ENCODE measurements at regions not wholly inside any gene's neighbourhood (a gene's known extent, or its start where the extent isn't known, plus 50 kb on each side); places are given as distances from the start of the nearest gene placed in this dataset.
"Not testable (repeated sequence)": the region's sequence is repeated elsewhere in the genome, so short reads cannot be mapped to it uniquely, and the experiment has no call there.

DNA sequence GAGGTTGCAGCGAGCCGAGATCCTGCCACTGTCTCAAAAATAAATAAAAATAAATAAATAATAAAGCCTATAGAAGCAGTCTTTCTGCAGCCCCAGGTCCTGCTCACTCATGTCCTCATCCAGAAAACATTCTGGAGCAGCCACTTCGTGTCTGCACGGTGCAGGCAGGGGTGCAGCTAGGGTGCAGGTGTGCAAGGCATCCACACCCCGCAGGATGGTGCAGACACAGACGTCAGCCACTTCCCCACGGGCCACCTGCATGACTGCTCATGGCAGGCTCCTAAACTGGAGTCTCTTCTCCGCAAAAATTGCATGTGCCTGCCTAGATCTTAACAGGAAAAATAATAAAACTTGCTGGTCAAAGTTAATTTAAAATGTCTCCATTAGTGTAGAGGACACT is 80.2 kb upstream of the SNTG2 start:
- TF ChIP-seq, protein P1, sequence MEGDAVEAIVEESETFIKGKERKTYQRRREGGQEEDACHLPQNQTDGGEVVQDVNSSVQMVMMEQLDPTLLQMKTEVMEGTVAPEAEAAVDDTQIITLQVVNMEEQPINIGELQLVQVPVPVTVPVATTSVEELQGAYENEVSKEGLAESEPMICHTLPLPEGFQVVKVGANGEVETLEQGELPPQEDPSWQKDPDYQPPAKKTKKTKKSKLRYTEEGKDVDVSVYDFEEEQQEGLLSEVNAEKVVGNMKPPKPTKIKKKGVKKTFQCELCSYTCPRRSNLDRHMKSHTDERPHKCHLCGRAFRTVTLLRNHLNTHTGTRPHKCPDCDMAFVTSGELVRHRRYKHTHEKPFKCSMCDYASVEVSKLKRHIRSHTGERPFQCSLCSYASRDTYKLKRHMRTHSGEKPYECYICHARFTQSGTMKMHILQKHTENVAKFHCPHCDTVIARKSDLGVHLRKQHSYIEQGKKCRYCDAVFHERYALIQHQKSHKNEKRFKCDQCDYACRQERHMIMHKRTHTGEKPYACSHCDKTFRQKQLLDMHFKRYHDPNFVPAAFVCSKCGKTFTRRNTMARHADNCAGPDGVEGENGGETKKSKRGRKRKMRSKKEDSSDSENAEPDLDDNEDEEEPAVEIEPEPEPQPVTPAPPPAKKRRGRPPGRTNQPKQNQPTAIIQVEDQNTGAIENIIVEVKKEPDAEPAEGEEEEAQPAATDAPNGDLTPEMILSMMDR (IDR thresholded peaks at IDR 0.05; ENCODE audit: low read depth, low read length, missing control alignments), result no peak
- H3K4me3 ChIP-seq (replicated peaks; ENCODE audit: low read depth, low read length), result no peak overlapping the region
- DNase-seq (ENCODE audit: extremely low read depth, low read depth), result no peak

DNA sequence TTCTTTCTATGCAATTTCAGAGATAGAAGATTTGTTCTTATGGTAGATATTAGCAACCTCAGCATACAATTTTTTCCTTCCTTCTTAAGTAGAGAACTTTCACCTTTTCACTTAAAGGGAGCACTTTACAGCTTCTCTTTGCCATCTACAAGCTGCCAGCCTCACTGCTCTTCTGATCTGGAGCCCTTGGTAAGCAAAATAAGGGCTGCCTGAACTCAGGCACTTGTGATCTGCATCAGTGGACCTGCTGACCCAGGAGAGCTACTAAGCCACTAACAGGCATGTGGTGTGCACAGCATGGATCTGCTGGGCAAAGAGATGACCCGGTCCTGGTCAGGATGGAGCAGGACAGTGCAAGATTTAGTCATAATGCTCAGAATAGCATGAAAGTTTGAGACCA is 80.8 kb upstream of the SNTG2 start:
- DNase-seq (ENCODE audit: extremely low read depth, low read depth), result no peak
- TF ChIP-seq, protein P1 (IDR thresholded peaks at IDR 0.05; ENCODE audit: low read depth, low read length, missing control alignments), result no peak
- H3K4me3 ChIP-seq (replicated peaks; ENCODE audit: low read depth, low read length), result no peak overlapping the region

DNA sequence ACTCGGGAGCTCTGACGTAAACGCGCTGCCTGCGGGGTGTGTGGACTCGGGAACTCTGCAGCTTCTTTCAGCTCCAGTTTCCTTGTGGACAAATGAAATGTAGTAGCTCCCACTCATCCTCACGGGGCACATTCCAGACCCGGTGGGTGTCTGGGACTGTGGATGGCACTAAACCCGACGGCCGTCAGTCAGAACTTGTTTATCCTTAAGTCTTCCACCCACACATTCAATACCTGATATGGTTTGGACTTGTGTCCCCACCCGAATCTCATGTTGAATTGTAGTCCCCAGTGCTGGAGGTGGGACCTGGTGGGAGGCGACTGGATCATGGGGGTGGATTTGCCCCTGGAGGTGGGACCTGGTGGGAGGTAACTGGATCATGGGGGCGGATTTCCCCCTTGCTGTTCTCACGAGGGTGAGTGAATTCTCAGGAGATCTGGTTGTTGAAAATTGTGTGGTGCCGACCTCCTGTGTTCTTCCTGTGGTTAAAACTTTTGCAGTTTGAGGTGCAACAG is 81.2 kb upstream of the SNTG2 start:
- no peak overlapping the region for H3K4me3 ChIP-seq (replicated peaks; ENCODE audit: low read depth, low read length)
- DNase-seq (ENCODE audit: extremely low read depth, low read depth), result no peak
- TF ChIP-seq, protein P1 (IDR thresholded peaks at IDR 0.05; ENCODE audit: low read depth, low read length, missing control alignments), result no peak

DNA sequence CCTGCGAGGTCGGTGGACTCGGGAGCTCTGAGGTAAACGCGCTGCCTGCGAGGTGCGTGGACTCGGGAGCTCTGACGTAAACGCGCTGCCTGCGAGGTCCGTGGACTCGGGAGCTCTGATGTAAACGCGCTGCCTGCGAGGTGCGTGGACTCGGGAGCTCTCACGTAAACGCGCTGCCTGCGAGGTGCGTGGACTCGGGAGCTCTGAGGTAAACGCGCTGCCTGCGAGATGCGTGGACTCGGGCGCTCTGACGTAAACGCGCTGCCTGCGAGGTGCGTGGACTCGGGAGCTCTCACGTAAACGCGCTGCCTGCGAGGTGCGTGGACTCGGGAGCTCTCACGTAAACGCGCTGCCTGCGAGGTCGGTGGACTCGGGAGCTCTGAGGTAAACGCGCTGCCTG is 81.8 kb upstream of the SNTG2 start:
- H3K4me3 ChIP-seq (replicated peaks; ENCODE audit: low read depth, low read length), result not testable (repeated sequence)

DNA sequence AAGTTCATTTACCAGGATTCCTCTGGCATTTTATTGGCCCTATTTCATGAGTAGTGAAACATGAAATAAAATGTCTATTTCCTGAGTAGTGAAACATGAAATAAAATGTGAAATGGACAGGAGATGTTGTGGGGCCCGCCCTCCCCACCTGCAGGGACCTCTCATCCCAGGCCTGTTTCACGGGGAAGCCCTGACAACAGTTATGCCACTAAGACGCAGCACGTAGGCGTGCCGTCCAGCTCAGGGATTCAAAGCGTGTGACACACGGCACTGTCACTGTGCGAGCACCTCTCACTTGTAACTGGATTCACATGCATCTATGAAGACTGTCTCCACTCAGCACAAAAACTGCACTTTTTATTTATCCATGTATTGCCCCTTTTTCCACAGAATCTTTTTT is 83.4 kb upstream of the SNTG2 start:
- no peak overlapping the region for H3K4me3 ChIP-seq (replicated peaks; ENCODE audit: low read depth, low read length)
- DNase-seq (ENCODE audit: extremely low read depth, low read depth), result no peak
- TF ChIP-seq, protein P1 (IDR thresholded peaks at IDR 0.05; ENCODE audit: low read depth, low read length, missing control alignments), result no peak

More for the DNA sequence above, 81.8 kb upstream of the SNTG2 start:
- DNase-seq (ENCODE audit: extremely low read depth, low read depth), result not testable (repeated sequence)

DNA sequence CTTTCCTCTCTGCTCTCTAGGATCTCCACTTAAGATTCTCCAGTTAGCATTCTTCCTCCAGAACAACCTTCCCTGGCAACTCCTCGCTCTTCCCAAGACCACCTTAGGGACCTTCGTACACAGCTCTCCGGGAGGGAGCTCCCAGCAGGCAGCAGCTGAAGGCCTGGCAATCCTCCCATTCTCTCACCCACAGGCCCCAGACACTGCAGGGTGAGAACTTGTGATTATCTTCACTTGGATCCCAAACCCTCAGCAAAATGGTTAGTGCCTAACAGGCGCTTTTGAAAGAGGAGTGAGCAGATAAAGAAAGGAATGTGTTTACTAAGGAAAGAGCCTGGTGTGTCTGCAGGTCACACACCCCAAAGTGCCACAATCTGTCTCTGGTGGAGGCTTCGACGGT is 83.8 kb upstream of the SNTG2 start:
- H3K4me3 ChIP-seq (replicated peaks; ENCODE audit: low read depth, low read length), result no peak overlapping the region
- TF ChIP-seq, protein P1 (IDR thresholded peaks at IDR 0.05; ENCODE audit: low read depth, low read length, missing control alignments), result no peak
- no peak for DNase-seq (ENCODE audit: extremely low read depth, low read depth)

DNA sequence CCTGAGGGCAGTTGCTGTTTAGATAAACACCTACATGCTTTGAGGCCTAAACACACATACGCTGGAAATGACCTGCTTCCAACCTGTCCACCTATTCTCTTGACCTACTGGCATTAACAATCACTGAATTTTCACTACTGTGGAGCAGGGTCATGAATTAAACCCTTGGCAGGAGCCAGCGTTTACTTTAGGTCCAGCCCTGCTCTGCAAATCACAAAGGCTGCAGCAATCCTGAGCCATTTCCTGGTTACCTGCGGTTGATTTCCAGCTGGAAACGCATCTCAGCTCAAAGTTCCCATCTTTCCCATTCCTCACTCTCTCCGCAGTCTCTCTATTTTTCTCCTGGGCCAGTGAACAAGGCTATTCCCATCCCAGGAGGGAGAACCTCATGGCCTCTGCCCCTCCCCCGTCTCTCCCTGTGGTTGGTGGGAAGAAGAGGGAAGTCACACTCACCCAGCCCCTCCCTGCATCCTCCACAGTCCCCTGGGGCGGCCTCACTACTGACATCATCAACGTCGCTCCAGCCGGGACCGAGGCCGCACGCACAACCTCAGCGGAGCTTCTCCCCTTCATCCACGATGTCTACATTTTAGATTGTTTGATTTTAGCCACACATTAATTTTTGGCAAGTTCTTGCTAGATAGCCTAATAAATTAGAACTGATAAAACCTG is 84.5 kb upstream of the SNTG2 start:
- TF ChIP-seq, protein P1 (IDR thresholded peaks at IDR 0.05; ENCODE audit: low read depth, low read length, missing control alignments), result no peak
- no peak for DNase-seq (ENCODE audit: extremely low read depth, low read depth)

More for the DNA sequence above, 84.5 kb upstream of the SNTG2 start:
- no peak overlapping the region for H3K4me3 ChIP-seq (replicated peaks; ENCODE audit: low read depth, low read length)
